ENCODE measurements at regions not wholly inside any gene's neighbourhood (a gene's known extent, or its start where the extent isn't known, plus 50 kb on each side); places are given as distances from the start of the nearest gene placed in this dataset.

DNA sequence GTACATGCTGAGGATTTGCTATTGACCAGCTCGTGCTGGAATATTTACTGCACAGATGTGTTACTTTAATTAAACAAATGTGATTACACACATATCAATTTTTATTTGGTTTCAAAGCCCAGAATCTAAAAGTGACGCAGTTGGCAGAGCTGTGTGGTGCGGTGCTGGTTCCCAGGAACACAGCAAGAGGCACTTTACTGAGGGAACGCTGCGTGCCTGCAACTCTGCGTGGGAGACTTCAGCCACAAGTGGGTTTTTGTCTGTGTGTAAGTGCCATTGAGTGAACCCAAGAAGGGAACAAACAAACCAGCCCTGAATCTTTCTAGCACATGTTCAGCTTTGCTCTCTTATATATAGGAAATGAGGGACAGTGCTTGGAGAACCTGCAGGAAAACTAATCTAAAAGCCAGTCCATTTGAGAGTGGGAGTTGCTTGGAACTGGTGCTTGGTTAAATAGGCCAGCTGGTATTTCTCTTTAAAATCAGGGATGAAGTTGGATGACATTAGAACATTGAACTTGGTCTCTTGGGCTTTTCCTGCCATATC, 196.6 kb upstream of the CELF4 start:
- no peak for TF ChIP-seq POLR2A (IDR thresholded peaks at IDR 0.05)
- TF ChIP-seq, protein P1, sequence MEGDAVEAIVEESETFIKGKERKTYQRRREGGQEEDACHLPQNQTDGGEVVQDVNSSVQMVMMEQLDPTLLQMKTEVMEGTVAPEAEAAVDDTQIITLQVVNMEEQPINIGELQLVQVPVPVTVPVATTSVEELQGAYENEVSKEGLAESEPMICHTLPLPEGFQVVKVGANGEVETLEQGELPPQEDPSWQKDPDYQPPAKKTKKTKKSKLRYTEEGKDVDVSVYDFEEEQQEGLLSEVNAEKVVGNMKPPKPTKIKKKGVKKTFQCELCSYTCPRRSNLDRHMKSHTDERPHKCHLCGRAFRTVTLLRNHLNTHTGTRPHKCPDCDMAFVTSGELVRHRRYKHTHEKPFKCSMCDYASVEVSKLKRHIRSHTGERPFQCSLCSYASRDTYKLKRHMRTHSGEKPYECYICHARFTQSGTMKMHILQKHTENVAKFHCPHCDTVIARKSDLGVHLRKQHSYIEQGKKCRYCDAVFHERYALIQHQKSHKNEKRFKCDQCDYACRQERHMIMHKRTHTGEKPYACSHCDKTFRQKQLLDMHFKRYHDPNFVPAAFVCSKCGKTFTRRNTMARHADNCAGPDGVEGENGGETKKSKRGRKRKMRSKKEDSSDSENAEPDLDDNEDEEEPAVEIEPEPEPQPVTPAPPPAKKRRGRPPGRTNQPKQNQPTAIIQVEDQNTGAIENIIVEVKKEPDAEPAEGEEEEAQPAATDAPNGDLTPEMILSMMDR (IDR thresholded peaks at IDR 0.05) = no peak
